ENCODE measurements at regions not wholly inside any gene's neighbourhood (a gene's known extent, or its start where the extent isn't known, plus 50 kb on each side); places are given as distances from the start of the nearest gene placed in this dataset.

DNA sequence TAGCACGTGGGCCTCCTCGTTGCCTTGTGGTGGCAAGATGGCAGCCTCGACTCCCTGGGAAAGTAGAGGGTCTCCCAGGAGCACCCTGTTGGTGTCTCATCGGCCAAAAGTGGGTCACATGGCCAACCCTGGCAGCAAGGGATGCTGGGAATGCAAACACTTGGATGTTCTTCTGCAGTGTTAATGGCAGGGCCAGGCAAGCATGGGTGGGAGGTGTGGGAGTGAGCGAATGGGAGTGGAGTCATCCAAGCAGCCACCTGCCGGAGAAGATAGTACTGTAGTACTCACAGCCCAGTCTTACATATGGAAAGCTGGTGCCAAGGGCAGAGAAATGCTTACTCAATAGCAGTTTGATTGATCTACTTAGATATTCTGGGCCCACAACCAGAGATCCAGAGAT, 122.2 kb downstream of the INHBB start:
- no peak overlapping the region for H3K4me3 ChIP-seq
- H3K27ac ChIP-seq = peak overlapping the region in 1 of 21 experiments; percentile 31

DNA sequence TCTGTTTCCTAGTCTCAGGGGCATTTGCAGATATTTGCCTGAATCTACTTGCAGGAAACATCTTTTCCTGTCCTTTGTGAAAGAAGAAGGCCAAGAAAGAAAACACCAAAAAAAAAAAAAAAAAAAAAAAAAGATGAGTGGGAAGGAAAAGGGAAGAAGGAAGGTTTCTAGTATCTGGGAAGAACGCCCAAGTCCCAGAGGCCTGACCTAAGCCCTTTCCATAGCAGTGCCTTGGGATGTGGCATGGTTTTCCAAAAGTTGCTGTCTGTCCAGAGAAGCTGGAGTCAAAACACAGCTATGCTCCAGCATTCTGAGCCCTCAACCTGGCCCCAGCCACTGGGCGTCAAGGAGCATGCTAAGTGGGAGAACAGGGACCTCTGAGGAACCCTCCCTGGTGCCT, 123.5 kb downstream of the INHBB start:
- Histone ChIP-seq H3K27ac (peak overlapping the region in 14 of 21 experiments; percentile 8 to 76 (median 38)), H3K4me3 (no peak overlapping the region)

DNA sequence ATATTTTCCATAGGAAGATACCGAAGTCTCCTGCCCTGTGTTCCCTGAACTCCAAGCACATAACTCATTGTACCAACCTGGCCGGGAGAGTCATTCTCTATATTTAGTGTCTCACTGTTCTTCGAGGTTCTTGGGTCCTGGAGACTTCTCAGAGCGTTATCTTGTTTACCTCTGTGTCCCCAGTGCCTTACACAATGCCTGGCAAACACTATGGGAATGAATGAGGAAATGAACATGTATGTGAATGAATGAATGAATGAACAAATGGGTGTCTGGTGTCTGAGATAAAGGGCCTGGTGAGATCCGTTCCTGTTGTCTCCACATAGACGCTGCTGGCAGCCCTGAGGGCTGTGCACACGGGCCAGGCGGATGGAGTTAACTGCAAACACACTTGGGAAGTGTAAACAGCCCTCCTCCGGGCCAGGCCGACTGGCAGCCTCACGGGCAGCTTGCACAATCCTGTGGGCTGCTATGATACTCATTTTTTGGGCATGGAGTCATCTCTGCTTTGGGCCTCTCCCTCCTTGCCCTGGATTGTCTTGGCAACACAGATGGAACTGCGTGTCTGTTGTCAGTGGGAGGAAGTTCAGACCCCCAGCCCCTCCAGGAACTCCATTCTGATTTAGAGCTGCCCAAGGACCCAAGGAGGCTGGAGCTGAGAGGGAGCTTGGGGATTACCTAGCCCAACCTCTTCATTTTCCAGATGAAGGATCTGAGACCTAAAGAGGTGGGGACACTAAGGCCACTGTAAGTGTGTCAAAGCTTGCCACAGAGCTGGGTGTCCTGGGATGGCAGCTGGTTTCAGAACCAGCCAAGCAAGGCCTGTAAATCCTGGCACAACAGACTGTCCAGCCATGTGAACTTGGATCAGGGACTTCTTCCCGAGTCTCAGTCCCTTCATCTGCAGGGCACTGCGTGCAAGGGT, 124.4 kb downstream of the INHBB start:
- H3K4me3 ChIP-seq = no peak overlapping the region
- H3K27ac ChIP-seq = peak overlapping the region in 18 of 21 experiments; percentile 16 to 79 (median 59)

DNA sequence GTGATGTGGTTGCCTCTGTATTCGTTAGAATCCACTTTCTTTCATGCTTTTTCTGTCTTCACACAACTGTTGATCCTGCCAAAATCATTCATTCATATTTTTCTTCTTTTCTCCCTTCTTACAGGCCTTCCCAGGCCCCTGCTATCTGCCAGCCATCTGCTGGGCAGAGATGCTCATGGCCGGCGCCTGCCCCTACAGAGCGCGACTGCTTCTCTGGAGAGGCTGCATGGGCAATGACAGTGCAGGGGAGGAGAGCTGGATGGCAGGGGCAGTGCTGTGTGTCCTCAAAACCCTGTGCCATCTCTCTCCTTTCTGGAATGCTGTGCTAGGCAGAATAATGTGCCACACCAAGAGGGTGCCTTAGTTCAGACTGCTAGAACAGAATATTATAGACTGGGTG, 125.2 kb downstream of the INHBB start:
- Histone ChIP-seq H3K27ac (peak overlapping the region in 13 of 21 experiments; percentile 33 to 79 (median 67)), H3K4me3 (no peak overlapping the region)

DNA sequence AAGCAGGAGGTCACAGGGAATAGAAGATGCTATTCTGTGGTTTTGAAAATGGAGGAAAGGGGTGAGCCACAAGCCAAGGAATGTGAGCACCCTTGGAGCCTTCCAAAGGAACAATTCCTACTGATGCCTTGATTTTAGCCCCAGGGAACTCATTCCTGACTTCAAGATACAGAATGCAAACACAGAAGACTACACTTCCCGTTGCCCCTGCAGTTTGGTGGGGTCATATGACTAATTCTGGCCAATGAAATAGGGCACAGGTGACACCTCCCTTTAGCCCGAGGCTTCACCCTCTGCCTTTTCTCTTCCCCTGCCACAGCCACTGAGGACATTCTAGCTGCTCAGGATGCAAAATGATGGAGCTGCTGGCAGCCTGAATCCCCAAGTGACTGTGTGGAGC, 126.1 kb downstream of the INHBB start:
- H3K27ac ChIP-seq = peak overlapping the region in 2 of 21 experiments; percentile 47 to 60
- H3K4me3 ChIP-seq = no peak overlapping the region

DNA sequence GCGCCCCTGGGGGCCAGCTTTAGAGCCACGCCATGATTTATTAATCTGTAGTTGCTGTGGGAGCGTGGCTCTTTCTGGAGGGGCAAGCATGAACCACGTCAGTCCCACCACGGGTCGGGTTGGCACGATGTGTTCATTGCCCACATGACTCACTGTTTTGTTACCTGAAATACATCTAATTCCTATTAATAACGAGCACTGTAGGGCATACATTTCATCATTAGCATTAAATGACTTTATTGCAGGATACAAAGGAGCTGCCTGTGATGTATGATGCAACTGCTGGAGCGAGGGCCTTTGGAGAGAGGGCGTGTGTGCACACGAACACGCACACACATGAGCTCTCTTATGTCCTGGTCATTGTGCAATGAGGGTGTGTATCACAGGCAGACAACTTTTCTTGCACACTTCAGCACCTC, 127.0 kb downstream of the INHBB start:
- Histone ChIP-seq H3K4me3 (no peak overlapping the region), H3K27ac (peak overlapping the region in 12 of 21 experiments; percentile 31 to 81 (median 66))

DNA sequence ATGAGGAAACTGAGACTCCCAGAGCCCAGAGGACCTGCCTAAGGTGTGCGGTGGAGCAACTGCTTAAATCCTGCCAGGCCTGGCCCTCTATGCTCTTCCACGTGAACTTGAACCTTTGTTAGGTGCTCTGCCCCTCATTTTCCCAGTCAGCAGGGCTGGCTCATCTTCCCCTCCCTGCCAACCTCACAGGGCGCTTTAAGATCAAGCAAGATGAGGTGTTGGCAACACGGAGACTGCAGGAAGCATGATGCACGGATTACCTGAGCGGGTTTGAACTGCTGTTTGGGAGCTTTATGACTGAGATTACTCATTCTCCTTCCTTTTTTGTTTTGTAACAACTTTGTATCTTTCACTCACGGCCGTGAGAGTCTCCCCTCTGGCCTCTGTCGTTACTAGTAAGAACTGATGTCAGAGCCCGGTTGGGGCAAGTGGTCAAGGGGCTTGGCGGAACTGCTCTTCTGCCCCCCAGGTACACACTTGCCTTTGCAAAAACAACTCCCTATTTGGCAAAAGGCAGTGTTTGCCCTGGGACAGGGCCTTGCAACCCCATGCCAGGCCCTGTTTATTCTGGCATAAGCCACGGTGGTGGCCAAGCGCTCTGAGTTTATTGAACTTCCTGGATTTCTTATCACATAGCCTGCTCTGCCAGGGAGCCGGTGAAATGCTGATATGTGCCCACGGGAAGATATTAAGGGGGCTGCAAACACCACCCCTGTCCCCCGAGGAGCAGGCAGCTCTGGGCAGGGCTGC, 127.8 kb downstream of the INHBB start:
- Histone ChIP-seq H3K4me3 (no peak overlapping the region), H3K27ac (peak overlapping the region in 18 of 21 experiments; percentile 2 to 81 (median 56))

DNA sequence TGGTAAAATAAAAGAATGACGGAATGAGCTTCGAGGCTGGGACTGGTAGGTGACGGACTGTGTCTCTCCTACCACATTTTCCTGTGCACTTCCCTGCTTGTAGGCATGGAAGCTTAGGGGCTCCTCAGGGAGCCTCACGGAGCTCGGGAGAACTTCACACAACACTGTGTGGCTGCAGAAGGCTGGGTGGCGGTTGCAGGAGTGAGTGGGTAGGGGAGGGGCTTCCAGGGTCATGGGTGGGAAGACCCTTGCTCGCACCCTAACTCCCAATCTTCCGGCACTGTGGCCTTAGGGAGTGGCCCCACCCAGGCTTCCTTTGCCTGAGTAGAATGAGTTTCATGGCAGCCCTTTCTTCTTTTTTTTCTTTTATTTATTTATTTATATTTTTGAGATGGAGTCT, 128.6 kb downstream of the INHBB start:
- peak overlapping the region in 8 of 21 experiments; percentile 26 to 81 (median 68) for H3K27ac ChIP-seq

DNA sequence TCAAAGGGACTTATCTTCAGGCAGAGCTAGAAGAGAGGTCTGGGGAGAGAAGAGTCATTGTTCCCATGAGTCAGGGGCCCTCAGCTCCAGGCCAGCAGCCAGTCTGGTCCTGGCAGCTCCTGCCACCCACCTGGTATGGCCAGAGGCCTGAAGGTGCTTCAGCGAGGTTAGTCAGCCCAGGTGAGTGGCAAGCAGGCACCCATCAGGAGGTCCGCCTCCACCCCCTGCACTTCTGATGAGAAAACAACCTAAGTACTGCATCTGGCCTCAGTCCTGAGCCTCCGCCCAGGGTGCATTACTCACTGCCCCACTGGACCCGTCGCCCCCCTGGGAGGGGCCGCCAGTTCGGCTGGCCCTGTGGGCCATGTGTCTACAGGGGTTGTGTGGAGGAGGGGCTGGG, 130.2 kb downstream of the INHBB start:
- Histone ChIP-seq H3K4me3 (no peak overlapping the region), H3K27ac (no peak overlapping the region)

More for the DNA sequence above, 128.6 kb downstream of the INHBB start:
- no peak overlapping the region for H3K4me3 ChIP-seq

DNA sequence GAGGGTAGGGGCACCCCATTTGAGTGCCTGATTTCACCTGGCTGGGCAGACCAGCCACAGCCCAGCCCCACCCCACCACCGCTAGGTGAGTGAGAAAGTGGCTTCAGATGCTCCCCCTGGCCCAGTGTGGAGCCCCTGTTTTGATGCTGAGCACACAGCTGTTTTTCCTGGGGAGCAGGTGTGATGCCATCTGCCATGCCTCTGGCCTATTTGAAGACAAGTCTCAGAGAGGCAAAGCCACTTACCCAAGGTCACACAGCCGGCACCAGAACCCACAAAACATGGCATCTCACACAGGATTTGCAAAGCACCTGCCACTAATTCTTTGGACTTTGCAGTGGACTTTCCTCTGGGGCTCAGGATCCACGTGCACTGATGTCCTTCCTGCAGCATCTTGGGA, 131.3 kb downstream of the INHBB start:
- no peak overlapping the region for H3K27ac ChIP-seq
- no peak overlapping the region for H3K4me3 ChIP-seq

DNA sequence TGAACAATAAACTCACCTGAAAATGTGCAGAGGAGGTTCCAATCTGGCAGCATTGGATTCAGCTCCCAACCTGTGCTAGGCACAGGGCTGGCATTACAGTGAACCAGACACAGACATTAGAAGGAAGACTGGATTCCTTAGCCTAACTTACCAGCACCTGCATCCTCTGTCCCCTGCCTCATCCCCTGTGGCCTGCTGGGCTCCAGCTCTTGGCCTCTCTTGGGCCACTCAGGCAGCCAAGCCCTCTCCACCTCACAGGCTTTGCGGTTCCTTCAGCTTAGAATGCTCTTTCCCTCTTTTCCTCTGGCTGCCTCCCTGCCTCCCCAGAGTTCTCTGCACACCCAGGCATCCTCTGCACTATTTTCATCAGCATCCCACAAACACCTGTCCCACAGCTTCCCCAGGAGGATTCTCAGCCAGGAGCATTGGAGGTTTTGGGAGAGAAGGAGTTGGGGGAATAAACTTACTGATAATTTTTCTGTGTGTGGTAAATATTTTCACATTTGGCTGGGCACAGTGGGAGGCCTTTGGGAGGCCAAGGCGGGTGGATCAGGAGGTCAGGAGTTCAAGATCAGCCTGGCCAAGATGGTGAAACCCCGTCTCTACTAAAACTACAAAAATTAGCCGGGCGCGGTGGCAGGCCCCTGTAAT, 132.0 kb downstream of the INHBB start:
- no peak overlapping the region for H3K27ac ChIP-seq
- no peak overlapping the region for H3K4me3 ChIP-seq

DNA sequence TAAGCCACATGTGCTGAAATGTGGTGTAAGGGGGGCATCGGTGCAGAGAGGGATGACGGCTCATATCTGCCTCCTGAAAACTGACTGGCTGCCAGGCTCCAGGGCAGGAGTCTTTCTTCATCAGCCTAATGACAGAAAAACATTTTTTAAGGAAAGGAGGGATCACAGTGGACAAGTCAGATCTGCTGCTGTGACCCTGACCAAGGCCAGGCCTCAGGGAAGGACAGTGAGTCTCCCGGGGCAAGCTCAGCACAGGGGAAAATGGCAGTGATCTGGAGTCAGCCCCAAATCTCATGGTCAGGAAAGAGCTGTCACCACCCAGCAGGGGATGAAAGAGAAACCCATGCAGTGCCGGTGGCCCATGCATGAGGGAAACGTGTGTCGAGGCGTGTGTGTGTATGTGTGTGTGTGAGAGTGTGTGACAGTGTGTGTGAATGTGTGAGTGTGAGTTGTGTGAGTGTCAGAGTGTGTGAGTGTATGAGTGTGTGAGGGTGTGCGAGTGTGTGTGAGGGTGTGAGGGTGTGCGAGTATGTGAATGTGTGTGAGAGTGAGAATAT, 134.5 kb downstream of the INHBB start:
- no peak overlapping the region for H3K4me3 ChIP-seq
- peak overlapping the region in 1 of 21 experiments; percentile 1 for H3K27ac ChIP-seq

DNA sequence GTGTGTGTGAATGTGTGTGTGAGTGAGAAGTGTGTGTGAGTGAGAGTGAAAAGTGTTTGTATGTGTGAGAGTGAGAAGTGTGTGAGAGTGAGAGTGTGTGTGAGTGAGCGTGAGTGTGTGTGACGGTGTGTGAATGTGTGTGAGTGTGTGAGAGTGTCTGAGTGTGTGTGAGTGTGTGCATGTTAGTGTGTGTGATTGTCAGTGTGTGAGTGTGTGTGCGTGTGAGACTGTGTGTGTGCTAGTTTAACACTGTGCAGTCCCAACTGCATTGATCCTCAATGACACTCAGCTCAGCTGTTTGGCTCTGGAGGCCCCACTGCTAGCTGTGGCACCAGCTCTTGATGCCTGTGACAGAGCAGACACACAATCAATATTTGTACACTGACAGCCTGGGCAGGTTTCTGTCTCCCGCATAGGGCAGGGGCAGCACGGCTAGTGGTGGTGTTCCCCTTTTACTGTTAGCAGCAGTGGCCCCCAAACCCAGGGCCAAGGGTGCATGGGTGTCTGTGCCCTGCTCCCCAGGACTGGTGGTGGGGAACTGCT, 135.0 kb downstream of the INHBB start:
- Histone ChIP-seq H3K27ac (no peak overlapping the region), H3K4me3 (no peak overlapping the region)

DNA sequence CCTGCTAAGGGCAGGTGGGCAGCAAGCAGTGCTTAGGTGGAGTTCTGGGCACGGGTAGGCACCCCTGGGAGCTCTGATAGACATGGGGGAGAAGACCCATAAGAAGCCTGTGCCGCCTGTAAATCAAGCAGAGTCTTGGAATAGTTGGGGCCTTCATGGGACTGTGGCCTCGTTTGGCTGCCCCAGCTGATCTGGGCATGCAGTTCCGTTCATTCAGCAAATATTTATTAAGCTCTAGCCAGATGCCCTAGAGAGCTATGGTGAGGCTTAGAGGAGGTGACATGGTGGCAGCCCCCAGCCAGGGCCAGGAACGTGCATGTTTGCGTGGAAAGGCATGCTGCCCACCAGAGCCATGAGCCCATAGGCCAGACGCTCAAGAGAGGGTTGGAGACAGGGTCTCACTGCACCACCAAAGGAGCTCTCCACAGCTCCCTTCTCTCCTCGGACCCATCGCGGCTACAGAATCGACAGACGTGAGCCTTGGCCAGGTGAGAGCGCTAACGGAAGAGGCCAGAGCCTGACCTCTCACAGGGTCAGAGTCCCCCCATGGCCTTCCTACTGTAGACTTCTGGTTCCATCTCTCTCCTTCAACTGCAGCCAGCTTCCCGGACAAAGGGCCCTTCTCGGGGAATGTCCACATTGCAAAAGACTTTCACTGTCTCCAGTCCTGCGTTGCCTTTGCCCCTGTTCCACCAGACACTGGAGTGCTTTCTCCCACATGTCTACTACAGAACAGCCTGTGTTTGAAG, 135.7 kb downstream of the INHBB start:
- no peak overlapping the region for H3K4me3 ChIP-seq
- H3K27ac ChIP-seq = no peak overlapping the region

DNA sequence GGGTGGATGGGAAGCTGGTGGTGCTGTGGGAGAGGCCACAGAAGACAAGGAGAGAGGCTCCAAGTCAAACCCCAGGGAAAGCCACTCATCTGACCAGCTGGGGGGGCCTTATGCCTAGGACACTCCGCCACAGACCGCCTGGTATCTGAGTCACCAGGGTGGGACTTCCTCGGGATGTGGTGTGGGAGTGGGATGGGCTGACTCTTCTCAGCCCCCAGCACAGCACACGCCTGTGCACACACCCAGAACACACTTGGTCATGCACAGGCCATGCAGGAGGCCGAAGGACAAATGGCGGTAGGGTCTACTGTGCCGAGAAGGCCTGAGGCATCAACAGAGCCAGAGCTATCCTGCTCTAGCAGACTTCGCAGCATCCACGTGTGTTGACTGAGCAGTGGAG, 136.4 kb downstream of the INHBB start:
- Histone ChIP-seq H3K4me3 (no peak overlapping the region), H3K27ac (no peak overlapping the region)

DNA sequence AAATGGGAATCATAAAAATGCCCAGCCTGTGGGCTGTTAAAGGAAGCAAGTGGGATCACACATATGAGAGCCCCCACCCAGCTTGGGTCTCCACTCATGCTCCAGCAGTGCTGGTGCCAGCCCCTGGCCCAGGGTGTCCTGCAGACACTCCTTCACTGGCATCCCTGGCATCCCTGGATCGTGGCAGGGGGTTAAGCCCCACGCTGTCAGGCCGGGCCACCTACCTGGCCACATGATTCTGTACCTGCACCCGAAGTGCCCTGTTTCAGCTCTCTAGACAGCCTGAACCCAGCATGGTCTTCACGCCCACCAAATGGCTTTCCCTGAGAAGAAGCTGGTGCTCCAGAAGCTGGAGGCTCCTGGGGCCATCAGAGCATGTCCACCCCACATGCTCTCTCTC, 137.4 kb downstream of the INHBB start:
- H3K27ac ChIP-seq = no peak overlapping the region
- no peak overlapping the region for H3K4me3 ChIP-seq

DNA sequence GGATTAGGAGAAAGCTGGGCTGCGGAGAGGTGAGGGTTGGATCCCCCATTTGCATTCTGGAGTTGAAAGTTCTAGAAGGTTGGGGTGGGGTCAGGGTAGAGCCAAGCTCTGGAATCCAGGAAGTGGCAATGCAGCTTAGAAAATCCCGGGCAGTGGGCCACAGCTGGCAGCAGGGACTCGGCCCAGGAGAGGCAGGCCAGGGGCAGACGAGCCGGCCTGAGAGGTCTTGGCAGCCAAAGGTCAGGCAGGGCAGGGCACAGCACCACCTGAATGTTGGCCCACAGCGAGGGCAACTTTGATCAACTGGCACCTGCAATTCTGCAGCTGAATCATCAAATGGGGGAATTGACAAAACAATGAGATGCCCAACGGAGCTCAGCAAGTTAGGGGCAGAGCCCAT, 139.2 kb downstream of the INHBB start:
- Histone ChIP-seq H3K27ac (no peak overlapping the region), H3K4me3 (no peak overlapping the region)

DNA sequence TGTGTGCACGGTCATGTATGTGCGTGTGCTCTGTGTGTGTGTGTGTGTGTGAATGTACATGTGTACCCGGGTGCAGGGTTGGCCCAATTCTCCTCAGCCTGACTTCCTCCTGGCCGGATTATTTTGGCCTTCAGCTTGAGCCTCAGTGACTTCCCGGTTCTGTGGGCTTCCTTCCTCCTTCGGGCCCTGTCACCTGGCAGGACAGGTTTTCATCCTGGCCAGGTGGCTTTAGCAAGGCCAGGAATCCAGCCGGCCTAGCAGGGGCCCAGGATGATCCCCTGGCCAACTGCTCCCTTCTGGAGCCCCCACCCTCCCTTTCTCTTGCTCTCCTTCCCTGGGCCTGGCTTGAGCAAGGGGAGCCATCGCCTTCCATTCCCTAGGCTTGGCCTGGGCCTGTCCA, 140.5 kb downstream of the INHBB start:
- H3K27ac ChIP-seq = no peak overlapping the region
- H3K4me3 ChIP-seq = no peak overlapping the region

DNA sequence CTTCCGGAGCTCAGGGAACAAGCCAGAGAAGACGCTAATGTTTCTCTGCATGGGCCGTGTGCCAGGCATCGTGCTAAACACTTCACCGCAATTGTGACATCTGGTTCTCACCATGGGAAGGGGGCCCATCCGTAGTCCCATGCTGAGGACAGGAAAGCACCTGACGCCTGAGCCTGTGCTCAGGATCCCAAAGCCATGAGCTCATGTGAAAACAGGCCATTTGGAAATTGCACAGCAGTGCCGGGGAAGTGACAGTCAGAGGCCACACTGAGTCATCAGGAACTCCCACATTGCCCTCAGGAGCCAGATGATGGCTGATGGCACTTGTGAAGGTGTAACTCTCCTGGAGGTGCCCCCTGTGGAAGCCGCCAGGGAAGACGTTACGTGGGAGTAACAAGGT, 141.0 kb downstream of the INHBB start:
- no peak overlapping the region for H3K27ac ChIP-seq
- H3K4me3 ChIP-seq = no peak overlapping the region

Data from skin epidermis (tissue), 12 donors.